H1 (cell line): ENCODE measurements at regions not wholly inside any gene's neighbourhood (a gene's known extent, or its start where the extent isn't known, plus 50 kb on each side); places are given as distances from the start of the nearest gene placed in this dataset.

ENCODE experiments used
- CTCF ChIA-PET: fragments of 300-600 bp; sonication (Branson Sonifier 250); formaldehyde crosslinking; loops from one replicate; lab custom pipeline; 2021; ENCODE audit not compliant: partially characterized antibody; lab: Charles Lee
- POLR2A ChIA-PET: fragments of 300-600 bp; sonication (Branson Sonifier 250); formaldehyde crosslinking; loops from one replicate; lab custom pipeline; 2021; ENCODE audit warnings: inconsistent platforms; ENCODE audit not compliant: partially characterized antibody; lab: Charles Lee
- DNase-seq, 2 experiments: peaks; one replicate each; pipeline versions ENCODE4 v3.0.0 to v3.0.0-alpha.2; 2010 to 2022; ENCODE audit warnings: low spot score in 2 of 2, low read depth in 1 of 2, mixed read lengths in 1 of 2
- FAIRE-seq: peaks from 2 replicates; lab custom pipeline; 2011; peaks lifted over from hg19 to GRCh38; lab: Jason Lieb, UNC
- H2AFZ ChIP-seq: 2 replicates; pipeline ENCODE4 v1.8.1; 2012; ENCODE audit warnings: low read length, inconsistent platforms
- H2AK5ac ChIP-seq: 2 replicates; pipeline ENCODE4 v1.6.1; 2013; ENCODE audit warnings: low read depth, low read length
- H2BK120ac ChIP-seq: replicated peaks from 2 replicates; pipeline ENCODE3; 2013; ENCODE audit warnings: low read depth, low read length, inconsistent platforms
- H2BK12ac ChIP-seq: 2 replicates; pipeline ENCODE4 v1.6.1; 2013; ENCODE audit warnings: low read depth, low read length
- H2BK15ac ChIP-seq: 2 replicates; pipeline ENCODE4 v1.6.1; 2013; ENCODE audit warnings: low read length
- H2BK20ac ChIP-seq: 2 replicates; pipeline ENCODE4 v1.6.1; 2013; ENCODE audit warnings: low read length
- H2BK5ac ChIP-seq: 2 replicates; pipeline ENCODE4 v1.6.1; 2013; ENCODE audit warnings: low read depth, low read length
- H3K14ac ChIP-seq: 2 replicates; pipeline ENCODE4 v1.6.1; 2013; ENCODE audit warnings: inconsistent platforms; ENCODE audit not compliant: insufficient read length
- H3K18ac ChIP-seq: 2 replicates; pipeline ENCODE4 v1.6.1; 2013; ENCODE audit warnings: low read length; ENCODE audit errors: extremely low read depth
- H3K23ac ChIP-seq: 2 replicates; pipeline ENCODE4 v1.6.1; 2013; ENCODE audit warnings: inconsistent platforms; ENCODE audit not compliant: insufficient read length
- H3K23me2 ChIP-seq: 2 replicates; pipeline ENCODE4 v1.6.1; 2013; ENCODE audit warnings: low read depth, low read length
- H3K27ac ChIP-seq: 2 replicates; pipeline ENCODE4 v1.6.1; 2011; ENCODE audit warnings: low read depth, low read length, inconsistent platforms
- H3K27me3 ChIP-seq, 4 experiments: replicated peaks in 1 of 4; 1 replicate in 1 of 4; 2 replicates in 3 of 4; pipeline versions ENCODE4 v1.6.1 to v1.8.1; 2011 to 2013; ENCODE audit warnings: low read length in 3 of 4, mild to moderate bottlenecking in 3 of 4, inconsistent platforms in 2 of 4, mixed read lengths in 2 of 4, moderate library complexity in 1 of 4; ENCODE audit not compliant: control insufficient read depth in 3 of 4, insufficient read depth in 3 of 4; ENCODE audit errors: extremely low read depth in 1 of 4
- H3K36me3 ChIP-seq, 4 experiments: 2 replicates each; pipeline versions ENCODE4 v1.6.1 to v1.8.1; 2011 to 2013; ENCODE audit warnings: mild to moderate bottlenecking in 4 of 4, low read length in 3 of 4, moderate library complexity in 2 of 4, control low read depth in 1 of 4, inconsistent platforms in 1 of 4; ENCODE audit not compliant: insufficient read depth in 4 of 4, control insufficient read depth in 2 of 4
- H3K4ac ChIP-seq: replicated peaks from 2 replicates; pipeline ENCODE3; 2013; ENCODE audit warnings: low read length, low read depth, mixed read lengths, inconsistent platforms; ENCODE audit not compliant: insufficient read length
- H3K4me1 ChIP-seq, 4 experiments: replicated peaks in 1 of 4; 1 replicate in 1 of 4; 2 replicates in 3 of 4; pipeline versions ENCODE4 v1.6.1 to v1.8.1; 2011 to 2013; ENCODE audit warnings: low read length in 3 of 4, inconsistent platforms in 2 of 4, mixed read lengths in 1 of 4; ENCODE audit not compliant: insufficient read depth in 4 of 4, control insufficient read depth in 3 of 4
- H3K4me2 ChIP-seq, 2 experiments: 2 replicates each; pipeline versions ENCODE4 v1.6.1 to v1.8.1; 2011 to 2013; ENCODE audit warnings: low read depth in 2 of 2, low read length in 2 of 2, control low read depth in 1 of 2, inconsistent platforms in 1 of 2, mild to moderate bottlenecking in 1 of 2; ENCODE audit not compliant: insufficient read depth in 1 of 2
- H3K4me3 ChIP-seq, 4 experiments: fragments of 200-600, 300-600 bp in 1 of 4; sonication (generic), shearing (Covaris generic), sonication (Bioruptor Twin) in 1 of 4; 2 replicates each; pipeline versions ENCODE4 v1.5.1 to v1.8.1; 2011 to 2016; ENCODE audit warnings: low read length in 4 of 4, low read depth in 3 of 4, control low read depth in 2 of 4, inconsistent platforms in 2 of 4, mild to moderate bottlenecking in 2 of 4, mixed read lengths in 1 of 4, moderate library complexity in 1 of 4; ENCODE audit not compliant: insufficient read depth in 2 of 4; ENCODE audit errors: extremely low read depth in 1 of 4
- H3K56ac ChIP-seq: replicated peaks from 2 replicates; pipeline ENCODE3; 2013; ENCODE audit warnings: low read depth, mild to moderate bottlenecking, mixed read lengths, low read length, inconsistent platforms; ENCODE audit not compliant: insufficient read length
- H3K79me1 ChIP-seq: 2 replicates; pipeline ENCODE4 v1.6.1; 2013; ENCODE audit warnings: low read depth, low read length, control low read depth
- H3K79me2 ChIP-seq, 2 experiments: 2 replicates each; pipeline versions ENCODE4 v1.6.1 to v1.8.1; 2012 to 2013; ENCODE audit warnings: low read length in 2 of 2, mild to moderate bottlenecking in 2 of 2, inconsistent platforms in 1 of 2; ENCODE audit not compliant: insufficient read depth in 2 of 2, control insufficient read depth in 1 of 2
- H3K9ac ChIP-seq, 4 experiments: replicated peaks in 1 of 4; 1 replicate in 1 of 4; 2 replicates in 3 of 4; pipeline versions ENCODE4 v1.6.1 to v1.8.1; 2011 to 2013; ENCODE audit warnings: low read depth in 3 of 4, low read length in 3 of 4, control low read depth in 2 of 4, mild to moderate bottlenecking in 2 of 4, moderate library complexity in 2 of 4, inconsistent platforms in 1 of 4; ENCODE audit errors: extremely low read depth in 1 of 4
- H3K9me3 ChIP-seq, 2 experiments: 2 replicates each; pipeline versions ENCODE4 v1.6.1 to v1.8.1; 2012 to 2013; ENCODE audit warnings: mild to moderate bottlenecking in 2 of 2, moderate library complexity in 2 of 2, control low read depth in 1 of 2, inconsistent platforms in 1 of 2, low read depth in 1 of 2, low read length in 1 of 2, mixed read lengths in 1 of 2; ENCODE audit not compliant: insufficient read depth in 2 of 2
- H4K20me1 ChIP-seq, 2 experiments: replicated peaks in 1 of 2; 2 replicates each; pipeline versions ENCODE3 to v1.8.1; 2011 to 2013; ENCODE audit warnings: inconsistent platforms in 2 of 2, low read length in 2 of 2, mild to moderate bottlenecking in 1 of 2; ENCODE audit not compliant: insufficient read depth in 2 of 2, control insufficient read depth in 1 of 2
- H4K5ac ChIP-seq: 2 replicates; pipeline ENCODE4 v1.6.1; 2013; ENCODE audit warnings: low read length, low read depth, mixed read lengths, inconsistent platforms; ENCODE audit not compliant: insufficient read length
- H4K8ac ChIP-seq: 2 replicates; pipeline ENCODE4 v1.8.0; 2013; ENCODE audit warnings: mild to moderate bottlenecking, moderate library complexity, low read length, inconsistent platforms; ENCODE audit not compliant: insufficient read depth; ENCODE audit errors: extremely low read depth
- H4K91ac ChIP-seq: replicated peaks from 2 replicates; pipeline ENCODE3; 2013; ENCODE audit warnings: low read length, mixed read lengths, inconsistent platforms; ENCODE audit not compliant: insufficient read length
- BACH1 ChIP-seq: IDR thresholded peaks from 2 replicates; pipeline ENCODE4 v1.6.1; 2012; ENCODE audit warnings: low read length, improper control_type of control experiment
- BRCA1 ChIP-seq: IDR thresholded peaks from 2 replicates; pipeline ENCODE4 v1.6.1; 2012; ENCODE audit warnings: low read depth, low read length, improper control_type of control experiment
- CBX8 ChIP-seq: fragments of 300-800, 300-1000 bp; sonication (generic); IDR thresholded peaks from 2 replicates; pipeline ENCODE4 v1.7.1; 2016; ENCODE audit warnings: low read depth, low read length, borderline replicate concordance
- CREB1 ChIP-seq: IDR thresholded peaks from 2 replicates; pipeline ENCODE4 v1.6.1; 2012; ENCODE audit warnings: inconsistent platforms
- FOSL1 ChIP-seq: IDR thresholded peaks from 2 replicates; pipeline ENCODE4 v1.6.1; 2011; ENCODE audit warnings: mild to moderate bottlenecking, low read depth, low read length, moderate library complexity; ENCODE audit not compliant: insufficient read depth
- GABPA ChIP-seq: IDR thresholded peaks from 2 replicates; pipeline ENCODE4 v1.6.1; 2011; ENCODE audit warnings: mild to moderate bottlenecking, low read length, moderate library complexity, borderline replicate concordance; ENCODE audit not compliant: insufficient read depth
- MAFK ChIP-seq: IDR thresholded peaks from 2 replicates; pipeline ENCODE4 v1.6.1; 2012; ENCODE audit warnings: low read depth, mild to moderate bottlenecking, improper control_type of control experiment, low read length
- MAX ChIP-seq: IDR thresholded peaks from 2 replicates; pipeline ENCODE4 v1.6.1; 2012; ENCODE audit warnings: inconsistent platforms
- NANOG ChIP-seq: IDR thresholded peaks from 2 replicates; pipeline ENCODE4 v1.6.1; 2011; ENCODE audit warnings: low read length, low read depth, mild to moderate bottlenecking, inconsistent platforms; ENCODE audit not compliant: insufficient read depth, poor library complexity, severe bottlenecking
- RAD21 ChIP-seq, 2 experiments: IDR thresholded peaks in 1 of 2; conservative IDR thresholded peaks in 1 of 2; 2 replicates each; pipeline ENCODE4 v1.6.1; 2011; ENCODE audit warnings: low read depth in 2 of 2, low read length in 2 of 2, improper control_type of control experiment in 1 of 2, inconsistent platforms in 1 of 2, mild to moderate bottlenecking in 1 of 2, moderate library complexity in 1 of 2
- SP4 ChIP-seq: IDR thresholded peaks from 2 replicates; pipeline ENCODE4 v1.6.1; 2012; ENCODE audit warnings: low read length, inconsistent platforms
- SRF ChIP-seq: IDR thresholded peaks from 2 replicates; pipeline ENCODE4 v1.6.1; 2011; ENCODE audit warnings: mild to moderate bottlenecking, low read depth, low read length, moderate library complexity
- TBP ChIP-seq: IDR thresholded peaks from 2 replicates; pipeline ENCODE4 v1.6.1; 2011; ENCODE audit warnings: low read depth, low read length, improper control_type of control experiment
- YY1 ChIP-seq: IDR thresholded peaks from 2 replicates; pipeline ENCODE4 v1.6.1; 2011; ENCODE audit warnings: low read depth, mild to moderate bottlenecking, low read length
- WGBS, 2 experiments: shearing (Covaris generic) in 1 of 2; methylation state at CpG; one replicate each; pipeline versions ENCODE4 v1.1.6 to v1.1.7; 2013 to 2015; ENCODE audit warnings: low lambda C conversion rate in 2 of 2, mixed read lengths in 2 of 2, inconsistent platforms in 1 of 2, low coverage in 1 of 2, missing lambda C conversion rate in 1 of 2; ENCODE audit not compliant: insufficient replicate concordance in 2 of 2, insufficient coverage in 1 of 2, insufficient read length in 1 of 2; ENCODE audit errors: extremely low coverage in 1 of 2, missing lambda C conversion rate in 1 of 2; 5-methylcytosine and 5-hydroxymethylcytosine counted together
- TF ChIP-seq, protein P1 (sequence below): IDR thresholded peaks from 2 replicates; pipeline ENCODE4 v1.6.1; 2011; ENCODE audit warnings: low read depth, mild to moderate bottlenecking, low read length; ENCODE audit not compliant: insufficient read depth

- 92% methylated on average over 8 of the region's 8 CpGs; no CpG with 5 or more reads in 1 of the 2 experiments for WGBS, 2 experiments
- Histone ChIP-seq H3K14ac (no peak overlapping the region), H3K9me3 (no peaks in the 10 kb centered on the region), H3K4me3 (no peak overlapping the region), H2BK12ac (no peak overlapping the region), H4K20me1 (no peaks in the 10 kb centered on the region), H3K79me1 (no peaks in the 10 kb centered on the region), H4K8ac (no peak overlapping the region), H2BK120ac (no peak overlapping the region), H3K36me3 (no peaks in the 10 kb centered on the region), H3K27ac (no peak overlapping the region), H2BK15ac (no peak overlapping the region), H3K23ac (no peak overlapping the region), H2BK20ac (no peak overlapping the region), H4K5ac (no peak overlapping the region), H3K56ac (no peak overlapping the region), H3K23me2 (no peaks in the 10 kb centered on the region), H2AK5ac (no peak overlapping the region), H3K79me2 (no peaks in the 10 kb centered on the region), H3K4me1 (peaks cover 0 to 4% (median 0%) of the 10 kb centered on the region in 4 experiments; a peak in 1 of 7 replicates), H4K91ac (no peak overlapping the region), H3K4me2 (no peak overlapping the region), H3K18ac (no peak overlapping the region), H2BK5ac (no peak overlapping the region), H2AFZ (no peak overlapping the region), H3K4ac (no peak overlapping the region), H3K9ac (no peak overlapping the region), H3K27me3 (no peaks in the 10 kb centered on the region)
- no peak for FAIRE-seq
- ChIA-PET POLR2A (no interaction called here), CTCF (interaction anchor here (0.7 to 1.1 kb wide), 3 partner anchors 14 to 318 kb away, joined by 3 read pairs; no protein-coding TSS in a partner anchor)
- DNase-seq = no peak
- TF ChIP-seq SP4 = no peak
- TF ChIP-seq RAD21 (IDR thresholded peaks at IDR 0.05 in 1 of 2, conservative IDR thresholded peaks at IDR 0.05 in 1 of 2; ENCODE audit: low read depth in 2 of 2, low read length in 2 of 2) = no peak
- TF ChIP-seq SRF = no peak
- no peak for TF ChIP-seq BRCA1
- no peak for TF ChIP-seq BACH1
- no peak for TF ChIP-seq MAX
- TF ChIP-seq CBX8 = no peak
- TF ChIP-seq FOSL1 = no peak
- TF ChIP-seq, protein P1, sequence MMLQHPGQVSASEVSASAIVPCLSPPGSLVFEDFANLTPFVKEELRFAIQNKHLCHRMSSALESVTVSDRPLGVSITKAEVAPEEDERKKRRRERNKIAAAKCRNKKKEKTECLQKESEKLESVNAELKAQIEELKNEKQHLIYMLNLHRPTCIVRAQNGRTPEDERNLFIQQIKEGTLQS = no peak
- TF ChIP-seq YY1 = no peak
- TF ChIP-seq MAFK = no peak
- TF ChIP-seq NANOG = no peak
- TF ChIP-seq GABPA = no peak
- no peak for TF ChIP-seq CREB1
- TF ChIP-seq TBP = no peak
Measured at GRCh38 chr4:108371282-108371681, 202.6 kb upstream of the LEF1 start.
